Neural progenitor cell (in vitro differentiated cells): ENCODE measurements at regions not wholly inside any gene's neighbourhood (a gene's known extent, or its start where the extent isn't known, plus 50 kb on each side); places are given as distances from the start of the nearest gene placed in this dataset.

Experiments used
- EZH2phosphoT487 ChIP-seq: fragments of 200-600 bp; sonication (generic); IDR thresholded peaks from 2 replicates; pipeline ENCODE4 v1.6.1; 2017; ENCODE audit warnings: antibody characterized with exemption
- TF ChIP-seq, protein P1 (sequence below): fragments of 200-600 bp; sonication (generic); IDR thresholded peaks from 2 replicates; pipeline ENCODE4 v1.5.1; 2017; ENCODE audit warnings: antibody characterized with exemption, mild to moderate bottlenecking

DNA sequence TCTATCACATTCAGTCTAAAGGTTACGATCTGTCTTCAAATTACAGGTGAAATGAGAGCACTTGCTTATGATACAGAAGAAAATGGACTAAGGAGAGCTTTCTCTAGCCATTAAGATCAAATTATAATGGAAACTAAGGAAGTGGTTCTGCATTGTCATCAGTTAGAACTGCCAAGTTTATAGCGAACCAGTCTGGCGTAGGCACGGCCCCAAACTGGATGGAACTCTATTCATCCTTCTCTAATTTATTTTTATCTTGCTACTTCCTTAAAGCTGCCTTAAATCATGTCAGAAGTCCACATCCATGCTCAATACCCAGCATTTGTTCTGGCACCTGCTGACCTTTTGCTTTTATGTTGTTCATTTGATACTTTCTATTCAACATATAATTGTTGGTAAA lies 63.7 kb upstream of the APBB1IP start:
- TF ChIP-seq, protein P1, sequence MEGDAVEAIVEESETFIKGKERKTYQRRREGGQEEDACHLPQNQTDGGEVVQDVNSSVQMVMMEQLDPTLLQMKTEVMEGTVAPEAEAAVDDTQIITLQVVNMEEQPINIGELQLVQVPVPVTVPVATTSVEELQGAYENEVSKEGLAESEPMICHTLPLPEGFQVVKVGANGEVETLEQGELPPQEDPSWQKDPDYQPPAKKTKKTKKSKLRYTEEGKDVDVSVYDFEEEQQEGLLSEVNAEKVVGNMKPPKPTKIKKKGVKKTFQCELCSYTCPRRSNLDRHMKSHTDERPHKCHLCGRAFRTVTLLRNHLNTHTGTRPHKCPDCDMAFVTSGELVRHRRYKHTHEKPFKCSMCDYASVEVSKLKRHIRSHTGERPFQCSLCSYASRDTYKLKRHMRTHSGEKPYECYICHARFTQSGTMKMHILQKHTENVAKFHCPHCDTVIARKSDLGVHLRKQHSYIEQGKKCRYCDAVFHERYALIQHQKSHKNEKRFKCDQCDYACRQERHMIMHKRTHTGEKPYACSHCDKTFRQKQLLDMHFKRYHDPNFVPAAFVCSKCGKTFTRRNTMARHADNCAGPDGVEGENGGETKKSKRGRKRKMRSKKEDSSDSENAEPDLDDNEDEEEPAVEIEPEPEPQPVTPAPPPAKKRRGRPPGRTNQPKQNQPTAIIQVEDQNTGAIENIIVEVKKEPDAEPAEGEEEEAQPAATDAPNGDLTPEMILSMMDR = no peak
- TF ChIP-seq EZH2phosphoT487 = no peak
